Keratinocyte (primary cell): ENCODE measurements at regions not wholly inside any gene's neighbourhood (a gene's known extent, or its start where the extent isn't known, plus 50 kb on each side); places are given as distances from the start of the nearest gene placed in this dataset.

Experiments used
- EZH2 ChIP-seq: IDR thresholded peaks from one replicate; pipeline ENCODE4 v1.6.1; 2012; ENCODE audit warnings: inconsistent platforms, mild to moderate bottlenecking, low read length, moderate library complexity
- TF ChIP-seq, protein P1 (sequence below), 3 experiments: IDR thresholded peaks in 1 of 3; conservative IDR thresholded peaks in 1 of 3; optimal IDR thresholded peaks in 1 of 3; 2 replicates in 2 of 3; 3 replicates in 1 of 3; pipeline versions ENCODE3 to v1.5.1; 2011; ENCODE audit warnings: low read length in 3 of 3, mild to moderate bottlenecking in 3 of 3, moderate library complexity in 2 of 3, control low read depth in 1 of 3, inconsistent platforms in 1 of 3; ENCODE audit not compliant: insufficient read depth in 2 of 3; ENCODE audit errors: extremely low read depth in 1 of 3

DNA sequence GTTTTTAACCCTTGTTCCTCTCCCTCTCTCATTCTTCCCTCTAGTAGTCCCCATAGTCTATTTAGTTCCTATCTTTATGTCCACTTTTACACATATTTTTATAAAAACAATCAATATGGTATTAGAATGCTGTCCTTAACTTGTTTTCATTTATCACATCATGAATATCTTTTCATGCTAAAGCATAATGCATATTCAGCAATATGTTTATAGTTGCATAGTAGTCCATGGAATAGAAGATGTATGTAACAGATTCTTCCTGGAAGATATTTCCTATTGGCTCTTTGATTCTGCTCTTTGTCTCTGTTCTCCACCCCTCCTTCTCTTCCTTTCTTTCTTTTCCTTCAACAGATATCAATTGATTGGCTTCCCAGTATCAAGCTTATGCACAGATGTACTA, 1047.1 kb upstream of the TENM4 start:
- TF ChIP-seq, protein P1, sequence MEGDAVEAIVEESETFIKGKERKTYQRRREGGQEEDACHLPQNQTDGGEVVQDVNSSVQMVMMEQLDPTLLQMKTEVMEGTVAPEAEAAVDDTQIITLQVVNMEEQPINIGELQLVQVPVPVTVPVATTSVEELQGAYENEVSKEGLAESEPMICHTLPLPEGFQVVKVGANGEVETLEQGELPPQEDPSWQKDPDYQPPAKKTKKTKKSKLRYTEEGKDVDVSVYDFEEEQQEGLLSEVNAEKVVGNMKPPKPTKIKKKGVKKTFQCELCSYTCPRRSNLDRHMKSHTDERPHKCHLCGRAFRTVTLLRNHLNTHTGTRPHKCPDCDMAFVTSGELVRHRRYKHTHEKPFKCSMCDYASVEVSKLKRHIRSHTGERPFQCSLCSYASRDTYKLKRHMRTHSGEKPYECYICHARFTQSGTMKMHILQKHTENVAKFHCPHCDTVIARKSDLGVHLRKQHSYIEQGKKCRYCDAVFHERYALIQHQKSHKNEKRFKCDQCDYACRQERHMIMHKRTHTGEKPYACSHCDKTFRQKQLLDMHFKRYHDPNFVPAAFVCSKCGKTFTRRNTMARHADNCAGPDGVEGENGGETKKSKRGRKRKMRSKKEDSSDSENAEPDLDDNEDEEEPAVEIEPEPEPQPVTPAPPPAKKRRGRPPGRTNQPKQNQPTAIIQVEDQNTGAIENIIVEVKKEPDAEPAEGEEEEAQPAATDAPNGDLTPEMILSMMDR (optimal IDR thresholded peaks at IDR 0.05 in 1 of 3, IDR thresholded peaks at IDR 0.05 in 1 of 3, conservative IDR thresholded peaks at IDR 0.05 in 1 of 3; ENCODE audit: extremely low read depth in 1 of 3, insufficient read depth in 2 of 3, low read length in 3 of 3) = no peak
- no peak for TF ChIP-seq EZH2
